H1 (cell line): ENCODE measurements at regions not wholly inside any gene's neighbourhood (a gene's known extent, or its start where the extent isn't known, plus 50 kb on each side); places are given as distances from the start of the nearest gene placed in this dataset.

ENCODE experiments used
- CTCF ChIA-PET: fragments of 300-600 bp; sonication (Branson Sonifier 250); formaldehyde crosslinking; loops from one replicate; lab custom pipeline; 2021; ENCODE audit not compliant: partially characterized antibody; lab: Charles Lee
- POLR2A ChIA-PET: fragments of 300-600 bp; sonication (Branson Sonifier 250); formaldehyde crosslinking; loops from one replicate; lab custom pipeline; 2021; ENCODE audit warnings: inconsistent platforms; ENCODE audit not compliant: partially characterized antibody; lab: Charles Lee
- DNase-seq, 2 experiments: peaks; one replicate each; pipeline versions ENCODE4 v3.0.0 to v3.0.0-alpha.2; 2010 to 2022; ENCODE audit warnings: low spot score in 2 of 2, low read depth in 1 of 2, mixed read lengths in 1 of 2
- FAIRE-seq: peaks from 2 replicates; lab custom pipeline; 2011; peaks lifted over from hg19 to GRCh38; lab: Jason Lieb, UNC
- H2AFZ ChIP-seq: 2 replicates; pipeline ENCODE4 v1.8.1; 2012; ENCODE audit warnings: low read length, inconsistent platforms
- H2AK5ac ChIP-seq: 2 replicates; pipeline ENCODE4 v1.6.1; 2013; ENCODE audit warnings: low read depth, low read length
- H2BK120ac ChIP-seq: replicated peaks from 2 replicates; pipeline ENCODE3; 2013; ENCODE audit warnings: low read depth, low read length, inconsistent platforms
- H2BK12ac ChIP-seq: 2 replicates; pipeline ENCODE4 v1.6.1; 2013; ENCODE audit warnings: low read depth, low read length
- H2BK15ac ChIP-seq: 2 replicates; pipeline ENCODE4 v1.6.1; 2013; ENCODE audit warnings: low read length
- H2BK20ac ChIP-seq: 2 replicates; pipeline ENCODE4 v1.6.1; 2013; ENCODE audit warnings: low read length
- H2BK5ac ChIP-seq: 2 replicates; pipeline ENCODE4 v1.6.1; 2013; ENCODE audit warnings: low read depth, low read length
- H3K14ac ChIP-seq: 2 replicates; pipeline ENCODE4 v1.6.1; 2013; ENCODE audit warnings: inconsistent platforms; ENCODE audit not compliant: insufficient read length
- H3K18ac ChIP-seq: 2 replicates; pipeline ENCODE4 v1.6.1; 2013; ENCODE audit warnings: low read length; ENCODE audit errors: extremely low read depth
- H3K23ac ChIP-seq: 2 replicates; pipeline ENCODE4 v1.6.1; 2013; ENCODE audit warnings: inconsistent platforms; ENCODE audit not compliant: insufficient read length
- H3K23me2 ChIP-seq: 2 replicates; pipeline ENCODE4 v1.6.1; 2013; ENCODE audit warnings: low read depth, low read length
- H3K27ac ChIP-seq: 2 replicates; pipeline ENCODE4 v1.6.1; 2011; ENCODE audit warnings: low read depth, low read length, inconsistent platforms
- H3K27me3 ChIP-seq, 4 experiments: replicated peaks in 1 of 4; 1 replicate in 1 of 4; 2 replicates in 3 of 4; pipeline versions ENCODE4 v1.6.1 to v1.8.1; 2011 to 2013; ENCODE audit warnings: low read length in 3 of 4, mild to moderate bottlenecking in 3 of 4, inconsistent platforms in 2 of 4, mixed read lengths in 2 of 4, moderate library complexity in 1 of 4; ENCODE audit not compliant: control insufficient read depth in 3 of 4, insufficient read depth in 3 of 4; ENCODE audit errors: extremely low read depth in 1 of 4
- H3K36me3 ChIP-seq, 4 experiments: 2 replicates each; pipeline versions ENCODE4 v1.6.1 to v1.8.1; 2011 to 2013; ENCODE audit warnings: mild to moderate bottlenecking in 4 of 4, low read length in 3 of 4, moderate library complexity in 2 of 4, control low read depth in 1 of 4, inconsistent platforms in 1 of 4; ENCODE audit not compliant: insufficient read depth in 4 of 4, control insufficient read depth in 2 of 4
- H3K4ac ChIP-seq: replicated peaks from 2 replicates; pipeline ENCODE3; 2013; ENCODE audit warnings: low read length, low read depth, mixed read lengths, inconsistent platforms; ENCODE audit not compliant: insufficient read length
- H3K4me1 ChIP-seq, 4 experiments: replicated peaks in 1 of 4; 1 replicate in 1 of 4; 2 replicates in 3 of 4; pipeline versions ENCODE4 v1.6.1 to v1.8.1; 2011 to 2013; ENCODE audit warnings: low read length in 3 of 4, inconsistent platforms in 2 of 4, mixed read lengths in 1 of 4; ENCODE audit not compliant: insufficient read depth in 4 of 4, control insufficient read depth in 3 of 4
- H3K4me2 ChIP-seq, 2 experiments: 2 replicates each; pipeline versions ENCODE4 v1.6.1 to v1.8.1; 2011 to 2013; ENCODE audit warnings: low read depth in 2 of 2, low read length in 2 of 2, control low read depth in 1 of 2, inconsistent platforms in 1 of 2, mild to moderate bottlenecking in 1 of 2; ENCODE audit not compliant: insufficient read depth in 1 of 2
- H3K4me3 ChIP-seq, 4 experiments: fragments of 200-600, 300-600 bp in 1 of 4; sonication (generic), shearing (Covaris generic), sonication (Bioruptor Twin) in 1 of 4; 2 replicates each; pipeline versions ENCODE4 v1.5.1 to v1.8.1; 2011 to 2016; ENCODE audit warnings: low read length in 4 of 4, low read depth in 3 of 4, control low read depth in 2 of 4, inconsistent platforms in 2 of 4, mild to moderate bottlenecking in 2 of 4, mixed read lengths in 1 of 4, moderate library complexity in 1 of 4; ENCODE audit not compliant: insufficient read depth in 2 of 4; ENCODE audit errors: extremely low read depth in 1 of 4
- H3K56ac ChIP-seq: replicated peaks from 2 replicates; pipeline ENCODE3; 2013; ENCODE audit warnings: low read depth, mild to moderate bottlenecking, mixed read lengths, low read length, inconsistent platforms; ENCODE audit not compliant: insufficient read length
- H3K79me1 ChIP-seq: 2 replicates; pipeline ENCODE4 v1.6.1; 2013; ENCODE audit warnings: low read depth, low read length, control low read depth
- H3K79me2 ChIP-seq, 2 experiments: 2 replicates each; pipeline versions ENCODE4 v1.6.1 to v1.8.1; 2012 to 2013; ENCODE audit warnings: low read length in 2 of 2, mild to moderate bottlenecking in 2 of 2, inconsistent platforms in 1 of 2; ENCODE audit not compliant: insufficient read depth in 2 of 2, control insufficient read depth in 1 of 2
- H3K9ac ChIP-seq, 4 experiments: replicated peaks in 1 of 4; 1 replicate in 1 of 4; 2 replicates in 3 of 4; pipeline versions ENCODE4 v1.6.1 to v1.8.1; 2011 to 2013; ENCODE audit warnings: low read depth in 3 of 4, low read length in 3 of 4, control low read depth in 2 of 4, mild to moderate bottlenecking in 2 of 4, moderate library complexity in 2 of 4, inconsistent platforms in 1 of 4; ENCODE audit errors: extremely low read depth in 1 of 4
- H3K9me3 ChIP-seq, 2 experiments: 2 replicates each; pipeline versions ENCODE4 v1.6.1 to v1.8.1; 2012 to 2013; ENCODE audit warnings: mild to moderate bottlenecking in 2 of 2, moderate library complexity in 2 of 2, control low read depth in 1 of 2, inconsistent platforms in 1 of 2, low read depth in 1 of 2, low read length in 1 of 2, mixed read lengths in 1 of 2; ENCODE audit not compliant: insufficient read depth in 2 of 2
- H4K20me1 ChIP-seq, 2 experiments: replicated peaks in 1 of 2; 2 replicates each; pipeline versions ENCODE3 to v1.8.1; 2011 to 2013; ENCODE audit warnings: inconsistent platforms in 2 of 2, low read length in 2 of 2, mild to moderate bottlenecking in 1 of 2; ENCODE audit not compliant: insufficient read depth in 2 of 2, control insufficient read depth in 1 of 2
- H4K5ac ChIP-seq: 2 replicates; pipeline ENCODE4 v1.6.1; 2013; ENCODE audit warnings: low read length, low read depth, mixed read lengths, inconsistent platforms; ENCODE audit not compliant: insufficient read length
- H4K8ac ChIP-seq: 2 replicates; pipeline ENCODE4 v1.8.0; 2013; ENCODE audit warnings: mild to moderate bottlenecking, moderate library complexity, low read length, inconsistent platforms; ENCODE audit not compliant: insufficient read depth; ENCODE audit errors: extremely low read depth
- H4K91ac ChIP-seq: replicated peaks from 2 replicates; pipeline ENCODE3; 2013; ENCODE audit warnings: low read length, mixed read lengths, inconsistent platforms; ENCODE audit not compliant: insufficient read length
- BRCA1 ChIP-seq: IDR thresholded peaks from 2 replicates; pipeline ENCODE4 v1.6.1; 2012; ENCODE audit warnings: low read depth, low read length, improper control_type of control experiment
- KDM4A ChIP-seq: IDR thresholded peaks from one replicate; pipeline ENCODE4 v1.7.1; 2012; ENCODE audit warnings: low read depth, mild to moderate bottlenecking, moderate library complexity, low read length, inconsistent platforms; ENCODE audit not compliant: severe bottlenecking
- KDM5A ChIP-seq: fragments of 200-600 bp; IDR thresholded peaks from 2 replicates; pipeline ENCODE4 v1.7.1; 2012; ENCODE audit warnings: mild to moderate bottlenecking, low read length, inconsistent platforms, mixed read lengths
- MAFK ChIP-seq: IDR thresholded peaks from 2 replicates; pipeline ENCODE4 v1.6.1; 2012; ENCODE audit warnings: low read depth, mild to moderate bottlenecking, improper control_type of control experiment, low read length
- MAX ChIP-seq: IDR thresholded peaks from 2 replicates; pipeline ENCODE4 v1.6.1; 2012; ENCODE audit warnings: inconsistent platforms
- PHF8 ChIP-seq: fragments of 200-600 bp; sonication (generic); conservative IDR thresholded peaks from 2 replicates; pipeline ENCODE4 v1.7.1; 2012; ENCODE audit warnings: low read depth, mild to moderate bottlenecking, inconsistent platforms, low read length, moderate library complexity
- POLR2AphosphoS5 ChIP-seq: IDR thresholded peaks from 2 replicates; pipeline ENCODE4 v1.6.1; 2011; ENCODE audit warnings: low read depth, low read length
- RBBP5 ChIP-seq: IDR thresholded peaks from 2 replicates; pipeline ENCODE4 v1.7.1; 2012; ENCODE audit warnings: low read depth, mild to moderate bottlenecking, inconsistent platforms, low read length, moderate library complexity, borderline replicate concordance
- RNF2 ChIP-seq: fragments of 200-900, 300-1000 bp; sonication (generic); IDR thresholded peaks from 2 replicates; pipeline ENCODE4 v1.7.1; 2016; ENCODE audit warnings: borderline replicate concordance, low read depth, mild to moderate bottlenecking, antibody characterized with exemption, low read length; ENCODE audit not compliant: poor library complexity, severe bottlenecking; ENCODE audit errors: missing control alignments
- SIX5 ChIP-seq: IDR thresholded peaks from 2 replicates; pipeline ENCODE4 v1.6.1; 2011; ENCODE audit warnings: mild to moderate bottlenecking, low read depth, low read length
- SP1 ChIP-seq: IDR thresholded peaks from 2 replicates; pipeline ENCODE4 v1.6.1; 2011; ENCODE audit warnings: low read depth, low read length
- SP2 ChIP-seq: IDR thresholded peaks from 2 replicates; pipeline ENCODE4 v1.6.1; 2012; ENCODE audit warnings: mild to moderate bottlenecking, low read length, inconsistent platforms
- YY1 ChIP-seq: IDR thresholded peaks from 2 replicates; pipeline ENCODE4 v1.6.1; 2011; ENCODE audit warnings: low read depth, mild to moderate bottlenecking, low read length
- ZNF274 ChIP-seq: IDR thresholded peaks from 2 replicates; pipeline ENCODE4 v1.7.0; 2012; ENCODE audit warnings: low read length, borderline replicate concordance; ENCODE audit errors: extremely low read depth
- WGBS, 2 experiments: shearing (Covaris generic) in 1 of 2; methylation state at CpG; one replicate each; pipeline versions ENCODE4 v1.1.6 to v1.1.7; 2013 to 2015; ENCODE audit warnings: low lambda C conversion rate in 2 of 2, mixed read lengths in 2 of 2, inconsistent platforms in 1 of 2, low coverage in 1 of 2, missing lambda C conversion rate in 1 of 2; ENCODE audit not compliant: insufficient replicate concordance in 2 of 2, insufficient coverage in 1 of 2, insufficient read length in 1 of 2; ENCODE audit errors: extremely low coverage in 1 of 2, missing lambda C conversion rate in 1 of 2; 5-methylcytosine and 5-hydroxymethylcytosine counted together

- H3K4me2 ChIP-seq = no peak overlapping the region
- POLR2A ChIA-PET = no interaction called here
- FAIRE-seq = no peak
- H3K9ac ChIP-seq = no peak overlapping the region
- no peak overlapping the region for H3K23ac ChIP-seq
- H2BK20ac ChIP-seq = no peak overlapping the region
- H3K27ac ChIP-seq = no peak overlapping the region
- H2BK5ac ChIP-seq = no peak overlapping the region
- 99% methylated on average over 8 of the region's 8 CpGs; no CpG with 5 or more reads in 1 of the 2 experiments for WGBS, 2 experiments
- no peaks in the 10 kb centered on the region for H3K79me1 ChIP-seq
- TF ChIP-seq RBBP5 (no peak), MAFK (no peak), YY1 (no peak), POLR2AphosphoS5 (no peak), SIX5 (no peak), MAX (no peak), BRCA1 (no peak), PHF8 (no peak), SP2 (no peak), KDM5A (no peak), ZNF274 (no peak), SP1 (no peak), KDM4A (no peak), RNF2 (no peak)
- H2AK5ac ChIP-seq = 0 out of 2 replicates have a peak overlapping the region, but pooled peaks have one; percentile 11
- H4K8ac ChIP-seq = no peak overlapping the region
- no peaks in the 10 kb centered on the region for H3K23me2 ChIP-seq
- no peak for DNase-seq
- H3K4ac ChIP-seq = no peak overlapping the region
- H4K91ac ChIP-seq = no peak overlapping the region
- H3K9me3 ChIP-seq = no peaks in the 10 kb centered on the region
- no peak overlapping the region for H2BK120ac ChIP-seq
- H3K4me1 ChIP-seq = no peaks in the 10 kb centered on the region
- no peak overlapping the region for H2AFZ ChIP-seq
- H3K27me3 ChIP-seq = no peaks in the 10 kb centered on the region
- H4K20me1 ChIP-seq = no peaks in the 10 kb centered on the region
- no peaks in the 10 kb centered on the region for H3K79me2 ChIP-seq
- H4K5ac ChIP-seq = no peak overlapping the region
- H2BK15ac ChIP-seq = no peak overlapping the region
- CTCF ChIA-PET = interaction anchor here (1.5 kb wide), 1 partner anchor 94 kb away, joined by 3 read pairs; no protein-coding TSS in a partner anchor
- H3K56ac ChIP-seq = no peak overlapping the region
- no peaks in the 10 kb centered on the region for H3K36me3 ChIP-seq
- no peak overlapping the region for H3K18ac ChIP-seq
- no peak overlapping the region for H3K4me3 ChIP-seq
- no peak overlapping the region for H2BK12ac ChIP-seq
- no peak overlapping the region for H3K14ac ChIP-seq
These were observed 234.3 kb downstream of the QKI start for GRCh38 chr6:163648868-163649267.
